ENCODE measurements at regions not wholly inside any gene's neighbourhood (a gene's known extent, or its start where the extent isn't known, plus 50 kb on each side); places are given as distances from the start of the nearest gene placed in this dataset.
"Not testable (repeated sequence)": the region's sequence is repeated elsewhere in the genome, so short reads cannot be mapped to it uniquely, and the experiment has no call there.

- no peak for DNase-seq
Observed at GRCh38 chr22:27240298-27241075, 561.1 kb downstream of the MN1 start.

GRCh38 chr22:27241430-27242321, 559.9 kb downstream of the MN1 start:
- no peak for DNase-seq

- no peak for DNase-seq
Observed at GRCh38 chr22:27242474-27242873, 559.1 kb downstream of the MN1 start.

GRCh38 chr22:27242917-27243589, 558.5 kb downstream of the MN1 start:
- no peak for DNase-seq

- DNase-seq, result no peak
Observed at GRCh38 chr22:27244328-27244727, 557.2 kb downstream of the MN1 start.

- no peak for DNase-seq
Observed at GRCh38 chr22:27245056-27245455, 556.5 kb downstream of the MN1 start.

GRCh38 chr22:27246558-27246957, 555.0 kb downstream of the MN1 start:
- DNase-seq, result no peak

GRCh38 chr22:27247701-27248434, 553.7 kb downstream of the MN1 start:
- no peak for DNase-seq

- DNase-seq, result no peak
Observed at GRCh38 chr22:27250418-27250817, 551.1 kb downstream of the MN1 start.

GRCh38 chr22:27250886-27251285, 550.7 kb downstream of the MN1 start:
- no peak for DNase-seq

GRCh38 chr22:27251563-27251962, 550.0 kb downstream of the MN1 start:
- DNase-seq, result no peak

- DNase-seq, result no peak
Observed at GRCh38 chr22:27252282-27253049, 549.1 kb downstream of the MN1 start.

- no peak for DNase-seq
Observed at GRCh38 chr22:27253108-27253902, 548.3 kb downstream of the MN1 start.

GRCh38 chr22:27254063-27254462, 547.5 kb downstream of the MN1 start:
- not testable (repeated sequence) for DNase-seq

GRCh38 chr22:27255580-27255979, 546.0 kb downstream of the MN1 start:
- DNase-seq, result no peak

- DNase-seq, result no peak
Observed at GRCh38 chr22:27257987-27258386, 543.6 kb downstream of the MN1 start.

GRCh38 chr22:27258616-27259172, 542.9 kb downstream of the MN1 start:
- no peak for DNase-seq

- no peak for DNase-seq
Observed at GRCh38 chr22:27259433-27259832, 542.1 kb downstream of the MN1 start.

GRCh38 chr22:27260087-27260698, 541.4 kb downstream of the MN1 start:
- DNase-seq, result no peak

GRCh38 chr22:27262361-27262760, 539.2 kb downstream of the MN1 start:
- no peak for DNase-seq
